ENCODE measurements at regions not wholly inside any gene's neighbourhood (a gene's known extent, or its start where the extent isn't known, plus 50 kb on each side); places are given as distances from the start of the nearest gene placed in this dataset.

DNA sequence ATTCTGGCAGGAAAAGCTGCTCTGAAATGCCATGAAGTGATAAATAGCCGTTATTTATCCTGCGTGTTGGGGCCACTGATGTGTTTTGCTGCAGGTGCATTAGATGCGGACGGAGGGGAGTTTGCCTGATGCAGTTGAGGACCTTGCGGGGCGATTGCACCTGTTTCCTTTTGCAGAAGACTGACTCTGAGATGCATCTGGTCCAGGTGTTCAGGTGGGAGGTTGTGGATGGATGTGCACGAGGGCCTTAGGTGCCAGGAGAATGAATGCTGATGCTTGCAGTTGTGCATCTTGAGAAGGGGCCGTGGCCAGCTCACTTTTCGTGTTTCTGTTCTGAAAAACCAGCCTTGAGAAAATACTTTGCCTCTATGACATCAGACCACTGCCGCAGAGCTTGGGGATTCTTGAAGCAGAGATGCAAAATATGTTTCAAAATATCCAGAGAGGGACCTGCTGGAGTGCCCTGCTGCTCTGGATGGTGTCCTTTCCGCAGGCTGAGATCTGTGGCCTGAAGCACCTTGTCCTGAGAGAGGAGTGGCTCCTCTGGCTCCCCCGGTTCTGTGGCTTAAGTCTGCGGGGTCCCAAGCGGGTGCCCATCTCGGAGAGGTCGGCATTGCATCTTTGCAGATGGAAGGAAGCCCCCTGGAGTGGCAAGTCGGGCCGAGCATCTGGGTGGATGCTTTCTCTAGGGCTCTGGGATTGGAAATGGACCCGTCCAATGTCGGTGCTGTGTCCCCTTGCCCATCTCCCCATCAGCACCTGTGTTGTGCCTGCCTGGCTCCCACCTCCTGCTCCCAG, 1031.1 kb downstream of the TBC1D22A start:
- in situ Hi-C loops (cut with MboI; ENCODE audit: low pct_unique_long_range_greater_than_20kb in 2 of 9, low sequenced_read_pairs in 9 of 9, unreplicated experiment in 9 of 9), result no loop called here
- H3K4me1 ChIP-seq (replicated peaks in 1 of 2), result no peaks in the 10 kb centered on the region
- H3K4me3 ChIP-seq, result no peak overlapping the region
- no peak for ATAC-seq (replicated peaks in 6 of 8)
- no peak overlapping the region for H3K27ac ChIP-seq
- 32 to 84% (median 52%) methylated on average over 2 to 11 of the region's 20 CpGs; no CpG with 5 or more reads in 1 of the 10 experiments for WGBS, 10 experiments

DNA sequence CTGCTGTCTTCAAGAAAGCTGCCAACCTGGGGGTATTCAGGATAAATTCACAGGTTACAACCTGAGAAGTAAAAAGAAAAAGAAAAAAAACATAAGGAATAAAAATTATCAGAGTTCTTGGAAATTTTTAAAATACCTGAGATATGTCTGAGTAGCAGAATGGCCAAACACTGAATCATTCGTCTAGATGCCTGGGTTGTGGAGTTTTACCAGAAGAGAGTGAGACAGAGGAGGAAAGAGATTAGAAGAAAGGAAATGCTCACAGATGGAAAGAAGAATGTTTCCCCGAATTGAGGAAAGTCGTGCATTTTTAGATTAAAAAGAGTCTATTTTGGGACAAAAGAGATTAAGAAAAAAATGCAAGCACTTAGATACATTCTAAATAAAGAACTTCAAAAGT, 1026.7 kb downstream of the TBC1D22A start:
- Histone ChIP-seq H3K4me3 (no peak overlapping the region), H3K27ac (no peak overlapping the region), H3K4me1 (replicated peaks in 1 of 2) (no peaks in the 10 kb centered on the region)
- 0 to 83% (median 44%) methylated on average over 1 to 3 of the region's 3 CpGs for WGBS, 10 experiments
- no peak for ATAC-seq (replicated peaks in 6 of 8)
- in situ Hi-C loops (cut with MboI; ENCODE audit: low pct_unique_long_range_greater_than_20kb in 2 of 9, low sequenced_read_pairs in 9 of 9, unreplicated experiment in 9 of 9), result no loop called here

DNA sequence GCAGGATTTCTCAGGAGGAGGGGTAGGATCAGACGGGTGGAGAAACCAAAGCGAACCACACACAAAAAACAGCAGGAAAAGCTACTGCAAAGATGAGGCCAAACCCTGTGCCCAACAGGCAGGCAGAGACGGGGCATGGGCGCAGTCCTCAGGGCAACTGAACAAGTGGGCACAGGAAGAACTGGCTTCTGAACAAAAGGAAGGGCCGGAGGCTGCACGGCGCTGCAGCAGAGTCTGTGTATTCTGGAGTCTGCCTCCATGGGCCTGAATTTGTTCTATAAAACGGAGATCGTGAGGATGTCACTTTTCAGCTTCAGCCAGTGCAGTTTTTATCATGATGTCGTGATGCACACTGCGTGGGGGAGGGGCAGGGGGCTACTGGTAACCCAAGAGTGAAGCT, 1026.0 kb downstream of the TBC1D22A start:
- H3K27ac ChIP-seq, result no peak overlapping the region
- WGBS, 10 experiments, result 8 to 100% (median 57%) methylated on average over 1 to 11 of the region's 11 CpGs; no CpG with 5 or more reads in 2 of the 10 experiments
- no peak for ATAC-seq (replicated peaks in 6 of 8)
- H3K4me3 ChIP-seq, result no peak overlapping the region
- H3K4me1 ChIP-seq (replicated peaks in 1 of 2), result no peaks in the 10 kb centered on the region
- in situ Hi-C loops (cut with MboI; ENCODE audit: low pct_unique_long_range_greater_than_20kb in 2 of 9, low sequenced_read_pairs in 9 of 9, unreplicated experiment in 9 of 9), result no loop called here

DNA sequence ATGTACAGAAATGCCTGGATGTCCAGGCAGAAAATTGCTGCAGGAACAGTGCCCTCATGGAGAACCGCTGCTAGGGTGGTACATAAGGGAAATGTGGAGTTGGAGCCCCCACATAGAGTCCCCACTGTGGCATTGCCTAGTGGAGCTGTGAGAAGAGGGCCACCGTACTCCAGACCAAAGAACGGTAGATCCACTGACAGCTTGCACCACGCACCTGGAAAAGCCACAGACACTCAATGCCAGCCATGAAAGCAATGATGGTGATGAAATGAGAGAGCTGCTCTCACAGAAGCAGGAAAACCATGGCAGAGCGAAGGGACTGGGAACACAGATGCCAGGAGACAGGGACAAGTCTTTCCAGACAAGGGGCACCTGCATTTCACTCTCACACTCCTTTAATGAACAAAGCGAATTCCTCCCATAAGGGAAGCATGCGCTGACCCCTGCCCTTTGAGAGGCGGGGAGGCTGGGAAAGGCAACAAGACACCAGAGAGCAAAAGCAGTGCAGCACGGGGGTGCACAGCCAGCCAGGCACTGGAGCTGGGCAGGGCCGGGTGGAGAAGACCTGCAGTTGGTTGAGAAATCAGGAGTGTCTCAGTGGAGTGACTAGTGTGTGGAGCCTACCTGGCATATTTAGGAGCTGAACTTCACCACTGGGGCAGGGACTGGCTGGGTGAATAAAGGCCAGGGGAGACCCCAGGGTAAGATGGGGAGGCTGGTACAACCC, 1025.2 kb downstream of the TBC1D22A start:
- H3K4me3 ChIP-seq, result no peak overlapping the region
- H3K4me1 ChIP-seq (replicated peaks in 1 of 2), result no peaks in the 10 kb centered on the region
- 0 to 82% (median 47%) methylated on average over 1 to 5 of the region's 10 CpGs; no CpG with 5 or more reads in 1 of the 10 experiments for WGBS, 10 experiments
- in situ Hi-C loops (cut with MboI; ENCODE audit: low pct_unique_long_range_greater_than_20kb in 2 of 9, low sequenced_read_pairs in 9 of 9, unreplicated experiment in 9 of 9), result no loop called here
- H3K27ac ChIP-seq, result no peak overlapping the region
- ATAC-seq (replicated peaks in 6 of 8), result no peak

DNA sequence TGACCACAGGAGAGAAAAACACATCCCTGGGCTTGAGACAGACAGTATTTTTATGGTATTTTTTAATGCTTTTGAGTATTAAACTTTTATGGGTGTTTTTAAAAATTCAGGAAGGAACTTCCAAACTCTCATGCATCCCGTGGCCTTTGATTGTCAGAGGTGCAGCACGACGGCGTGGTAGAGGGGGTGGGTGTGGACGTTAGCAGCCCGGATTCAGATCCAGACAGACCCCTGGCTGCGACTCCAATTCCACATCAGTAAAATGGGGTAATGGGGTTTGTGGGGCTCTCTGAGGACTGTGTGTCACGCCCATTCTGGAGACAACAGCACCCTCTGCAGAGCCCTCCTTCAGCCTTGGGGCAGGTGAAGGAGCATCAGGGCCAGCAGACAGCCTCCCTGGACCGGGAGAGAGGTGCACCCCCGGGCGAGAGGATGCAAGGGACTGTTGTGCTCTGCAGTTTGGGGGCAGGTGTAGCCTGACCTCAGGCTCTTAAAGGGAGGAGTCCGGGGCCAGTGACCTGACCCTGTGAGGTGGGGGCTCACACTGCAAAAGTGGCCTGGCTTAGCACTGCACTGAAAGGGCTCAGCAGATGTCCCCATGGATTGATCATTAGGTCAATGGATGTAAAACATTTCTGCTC, 1024.3 kb downstream of the TBC1D22A start:
- ATAC-seq (replicated peaks in 6 of 8), result no peak
- H3K4me3 ChIP-seq, result no peak overlapping the region
- H3K27ac ChIP-seq, result no peak overlapping the region
- in situ Hi-C loops (cut with MboI; ENCODE audit: low pct_unique_long_range_greater_than_20kb in 2 of 9, low sequenced_read_pairs in 9 of 9, unreplicated experiment in 9 of 9), result no loop called here
- no peaks in the 10 kb centered on the region for H3K4me1 ChIP-seq (replicated peaks in 1 of 2)
- WGBS, 10 experiments, result 40 to 93% (median 51%) methylated on average over 1 to 6 of the region's 12 CpGs; no CpG with 5 or more reads in 5 of the 10 experiments

DNA sequence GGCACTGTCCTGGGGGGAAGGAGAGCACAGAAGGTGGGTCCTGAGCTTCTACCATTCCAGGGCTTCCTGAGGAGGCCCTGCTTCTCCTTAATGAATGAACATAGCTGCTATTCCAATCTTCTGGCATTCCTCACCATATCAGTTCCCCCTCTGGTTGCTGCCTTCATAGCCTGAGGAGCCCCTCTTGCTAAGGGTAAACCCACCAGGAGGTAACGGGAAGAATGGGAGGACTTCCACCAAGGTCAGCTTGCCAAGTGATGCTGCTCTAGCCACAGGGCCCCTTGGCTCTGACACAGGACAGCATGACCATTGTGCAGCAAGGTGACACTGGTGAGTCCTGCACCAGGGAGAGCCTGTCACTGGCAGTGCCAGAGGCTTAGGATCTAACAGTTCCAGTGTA, 1022.5 kb downstream of the TBC1D22A start:
- H3K4me1 ChIP-seq (replicated peaks in 1 of 2), result no peaks in the 10 kb centered on the region
- no peak overlapping the region for H3K4me3 ChIP-seq
- in situ Hi-C loops (cut with MboI; ENCODE audit: low pct_unique_long_range_greater_than_20kb in 2 of 9, low sequenced_read_pairs in 9 of 9, unreplicated experiment in 9 of 9), result no loop called here
- no peak overlapping the region for H3K27ac ChIP-seq
- 20 to 60% (median 20%) methylated on average over 1 of the region's 1 CpG; no CpG with 5 or more reads in 7 of the 10 experiments for WGBS, 10 experiments
- no peak for ATAC-seq (replicated peaks in 6 of 8)

DNA sequence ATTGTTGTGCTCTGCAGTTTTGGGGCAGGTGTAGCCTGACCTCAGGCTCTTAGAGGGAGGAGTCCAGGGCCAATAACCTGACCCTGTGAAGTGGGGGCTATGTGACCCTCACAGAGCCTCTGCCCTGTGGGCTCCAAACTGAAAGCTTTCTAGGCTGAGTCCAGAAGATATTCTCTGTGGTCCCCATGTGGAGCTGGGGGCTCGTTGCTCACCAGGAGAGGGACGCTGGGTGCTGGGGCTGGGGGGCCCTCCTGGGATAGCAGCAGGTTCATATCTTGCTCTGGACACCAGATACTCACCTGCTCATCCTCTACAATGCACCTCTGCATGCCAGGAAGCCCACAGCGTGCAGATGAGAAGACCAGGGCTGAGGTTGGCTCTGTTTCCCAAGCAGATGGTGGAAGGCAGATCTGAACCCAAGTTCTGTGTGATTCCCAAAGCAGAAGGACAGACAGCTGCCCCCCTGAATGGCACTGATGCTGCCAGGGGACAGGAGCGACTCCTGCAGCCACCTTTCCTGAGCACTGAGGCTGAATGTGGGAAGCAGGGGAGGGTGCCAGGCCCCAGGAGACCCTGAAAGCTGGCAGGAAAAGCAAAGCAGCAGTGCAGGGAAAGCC, 1022.0 kb downstream of the TBC1D22A start:
- in situ Hi-C loops (cut with MboI; ENCODE audit: low pct_unique_long_range_greater_than_20kb in 2 of 9, low sequenced_read_pairs in 9 of 9, unreplicated experiment in 9 of 9), result no loop called here
- 17 to 100% (median 33%) methylated on average over 1 to 4 of the region's 4 CpGs; no CpG with 5 or more reads in 6 of the 10 experiments for WGBS, 10 experiments

DNA sequence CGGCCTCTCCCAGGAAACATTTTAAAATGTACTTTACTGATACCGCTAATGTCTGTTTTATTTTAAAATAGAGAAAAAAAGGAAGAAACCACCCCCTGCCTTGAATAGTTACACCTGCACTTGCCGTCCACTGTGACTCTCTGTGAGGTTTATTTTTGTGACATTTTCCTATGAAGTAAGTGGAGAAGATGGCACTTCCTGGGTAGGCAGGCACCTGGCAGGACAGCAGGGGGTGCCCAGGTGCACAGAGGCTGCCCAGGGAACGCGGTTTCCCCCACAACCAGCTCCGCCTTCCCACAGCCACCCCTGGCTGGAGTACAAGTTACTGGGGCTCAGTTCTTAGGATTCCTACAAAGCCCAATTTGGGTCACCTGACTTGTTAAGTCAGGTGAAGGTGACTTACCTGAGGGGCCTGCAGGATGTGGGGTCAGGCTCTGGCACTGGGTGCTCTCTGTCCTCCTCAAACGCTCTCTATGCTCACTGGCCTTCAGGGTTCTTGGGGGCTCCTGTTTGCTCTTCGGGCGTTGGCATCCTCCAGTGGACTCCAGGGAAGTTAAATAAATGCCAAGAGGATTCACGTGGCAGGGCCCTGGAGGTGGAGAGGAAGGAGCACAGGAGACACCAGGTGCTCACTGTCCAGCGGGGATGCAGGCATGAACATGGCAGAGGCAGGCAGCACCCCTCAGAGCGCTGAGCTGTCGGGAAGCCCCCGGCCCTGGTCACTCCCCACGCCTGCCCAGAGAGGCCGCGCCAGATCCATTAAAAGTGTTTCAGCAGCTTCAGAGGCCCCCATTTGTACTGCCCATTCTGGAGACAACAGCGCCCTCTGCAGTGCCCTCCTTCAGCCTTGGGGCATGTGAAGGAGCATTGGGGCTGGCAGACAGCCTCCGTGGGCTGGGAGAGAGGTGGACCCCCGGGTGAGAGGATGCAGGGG, 1021.2 kb downstream of the TBC1D22A start:
- in situ Hi-C loops (cut with MboI; ENCODE audit: low pct_unique_long_range_greater_than_20kb in 2 of 9, low sequenced_read_pairs in 9 of 9, unreplicated experiment in 9 of 9), result no loop called here
- no peak overlapping the region for H3K4me3 ChIP-seq
- H3K27ac ChIP-seq, result no peak overlapping the region
- WGBS, 10 experiments, result 20 to 84% (median 53%) methylated on average over 1 to 12 of the region's 20 CpGs; no CpG with 5 or more reads in 3 of the 10 experiments
- H3K4me1 ChIP-seq (replicated peaks in 1 of 2), result no peaks in the 10 kb centered on the region
- ATAC-seq (replicated peaks in 6 of 8), result no peak

More for the DNA sequence above, 1022.0 kb downstream of the TBC1D22A start:
- Histone ChIP-seq H3K4me1 (replicated peaks in 1 of 2) (no peaks in the 10 kb centered on the region), H3K27ac (no peak overlapping the region), H3K4me3 (no peak overlapping the region)
- ATAC-seq (replicated peaks in 6 of 8), result no peak

DNA sequence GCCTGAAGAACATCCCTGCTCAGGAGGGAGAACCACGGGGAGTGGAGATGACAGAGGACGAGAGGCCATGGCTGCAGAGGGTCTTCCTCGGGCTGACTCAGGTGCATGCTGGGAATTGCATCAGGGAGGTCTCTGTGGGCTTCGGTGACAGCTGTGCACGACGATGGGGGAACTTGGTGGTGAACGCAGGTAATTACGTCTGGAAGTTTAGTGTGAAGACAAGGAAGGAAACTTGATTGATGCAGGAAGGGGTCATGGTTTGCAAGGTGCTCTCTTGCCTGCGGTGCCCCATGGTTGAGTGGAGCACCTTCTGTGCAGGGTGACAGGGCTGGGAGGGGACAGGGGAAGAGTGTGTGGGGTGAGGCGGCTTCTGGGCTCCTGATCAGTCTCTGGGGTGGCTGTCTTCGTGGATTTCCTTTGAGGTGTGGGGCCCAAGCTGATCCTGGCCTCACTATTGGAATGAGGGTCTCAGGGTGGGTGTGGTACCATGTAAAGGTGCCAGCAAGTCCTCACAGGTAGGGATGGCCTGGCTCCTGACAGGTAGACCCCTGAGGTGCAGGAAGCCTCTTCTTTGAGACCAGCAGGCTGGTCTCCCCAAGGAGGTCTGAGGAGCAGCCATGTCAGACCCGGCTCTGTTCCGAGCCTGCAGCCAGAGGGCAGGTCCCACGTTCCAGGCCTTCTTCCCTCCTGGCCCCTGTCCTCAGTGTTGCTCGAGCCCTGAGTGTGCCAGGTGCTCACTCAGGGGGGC, 1020.1 kb downstream of the TBC1D22A start:
- Histone ChIP-seq H3K27ac (no peak overlapping the region), H3K4me3 (no peak overlapping the region), H3K4me1 (replicated peaks in 1 of 2) (no peaks in the 10 kb centered on the region)
- no peak for ATAC-seq (replicated peaks in 6 of 8)
- in situ Hi-C loops (cut with MboI; ENCODE audit: low pct_unique_long_range_greater_than_20kb in 2 of 9, low sequenced_read_pairs in 9 of 9, unreplicated experiment in 9 of 9), result no loop called here
- 0 to 84% (median 72%) methylated on average over 2 to 6 of the region's 15 CpGs; no CpG with 5 or more reads in 4 of the 10 experiments for WGBS, 10 experiments

DNA sequence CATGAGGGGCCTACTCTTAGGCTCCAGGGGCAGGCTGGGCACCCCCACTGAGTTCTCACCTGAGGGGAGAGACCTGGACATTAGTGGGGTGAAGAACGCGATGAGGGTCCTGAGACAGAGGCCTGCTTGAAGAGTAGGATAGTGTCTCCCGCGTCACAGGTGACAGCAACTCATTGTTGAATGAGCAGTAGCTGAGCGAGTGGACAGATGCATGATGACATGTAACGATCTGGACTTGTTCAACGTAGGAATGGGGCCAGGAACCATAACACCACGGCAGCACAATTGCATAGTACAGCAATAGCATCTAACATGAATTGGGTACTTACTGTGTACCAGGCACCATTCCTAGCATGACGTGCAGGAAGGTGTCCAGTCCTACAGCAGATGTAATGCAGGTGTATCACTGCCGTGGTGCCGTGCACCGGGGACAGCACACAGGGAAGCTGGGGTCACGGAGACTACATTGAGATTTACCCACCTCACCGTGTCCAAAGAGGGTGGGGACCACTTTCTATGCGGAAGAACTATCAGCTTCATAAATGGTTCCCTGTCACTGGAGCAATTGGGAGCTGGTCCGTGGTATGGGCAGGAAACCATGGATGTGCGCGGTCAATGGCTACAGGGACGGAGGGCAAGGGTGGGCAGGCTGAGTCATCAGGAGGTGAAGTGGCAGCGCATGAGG, 1019.1 kb downstream of the TBC1D22A start:
- in situ Hi-C loops (cut with MboI; ENCODE audit: low pct_unique_long_range_greater_than_20kb in 2 of 9, low sequenced_read_pairs in 9 of 9, unreplicated experiment in 9 of 9), result no loop called here
- ATAC-seq (replicated peaks in 6 of 8), result no peak
- H3K27ac ChIP-seq, result no peak overlapping the region
- no peak overlapping the region for H3K4me3 ChIP-seq
- H3K4me1 ChIP-seq (replicated peaks in 1 of 2), result no peaks in the 10 kb centered on the region
- WGBS, 10 experiments, result 10 to 97% (median 68%) methylated on average over 1 to 10 of the region's 20 CpGs; no CpG with 5 or more reads in 4 of the 10 experiments

DNA sequence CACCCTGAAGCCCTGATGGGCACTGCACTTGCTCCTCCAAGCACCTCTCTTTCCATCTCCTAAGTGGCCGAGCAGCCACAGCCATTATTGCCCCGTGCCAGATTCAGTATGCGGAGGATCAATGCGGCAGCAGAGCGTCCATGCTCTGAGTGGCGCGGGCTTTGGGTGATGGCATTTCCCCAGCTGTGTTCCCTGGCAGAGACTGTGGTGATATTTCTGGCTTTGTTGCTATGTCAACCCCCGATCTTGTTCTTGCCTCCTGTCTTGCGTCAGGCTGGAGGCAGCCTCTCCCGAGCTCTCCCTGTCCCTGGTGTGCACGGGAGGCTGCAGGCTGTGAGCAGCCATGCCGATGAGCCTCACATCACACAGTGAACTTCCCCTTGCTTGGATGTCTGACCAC, 1018.6 kb downstream of the TBC1D22A start:
- in situ Hi-C loops (cut with MboI; ENCODE audit: low pct_unique_long_range_greater_than_20kb in 2 of 9, low sequenced_read_pairs in 9 of 9, unreplicated experiment in 9 of 9), result no loop called here
- no peak for ATAC-seq (replicated peaks in 6 of 8)
- H3K4me3 ChIP-seq, result no peak overlapping the region
- no peaks in the 10 kb centered on the region for H3K4me1 ChIP-seq (replicated peaks in 1 of 2)
- WGBS, 10 experiments, result 13 to 80% (median 72%) methylated on average over 2 to 9 of the region's 12 CpGs; no CpG with 5 or more reads in 4 of the 10 experiments
- H3K27ac ChIP-seq, result no peak overlapping the region
